A673 (cell line): ENCODE measurements at regions not wholly inside any gene's neighbourhood (a gene's known extent, or its start where the extent isn't known, plus 50 kb on each side); places are given as distances from the start of the nearest gene placed in this dataset.

Experiments
- EZH2 ChIP-seq: fragments of 200-600 bp; sonication (generic); IDR thresholded peaks from 2 replicates; pipeline ENCODE4 v1.6.1; 2017; ENCODE audit warnings: borderline replicate concordance, low read depth, mild to moderate bottlenecking, mixed read lengths, antibody characterized with exemption, low read length; ENCODE audit not compliant: poor library complexity, severe bottlenecking
- TF ChIP-seq, protein P1 (sequence below): fragments of 300-800, 200-600 bp; sonication (generic); conservative IDR thresholded peaks from 2 replicates; pipeline ENCODE4 v1.5.1; 2017; ENCODE audit warnings: low read depth, mild to moderate bottlenecking, antibody characterized with exemption, low read length, moderate library complexity, mixed read lengths

GRCh38 chr4:189530848-189531247 lies 409.8 kb upstream of the FRG1 start:
- TF ChIP-seq, protein P1, sequence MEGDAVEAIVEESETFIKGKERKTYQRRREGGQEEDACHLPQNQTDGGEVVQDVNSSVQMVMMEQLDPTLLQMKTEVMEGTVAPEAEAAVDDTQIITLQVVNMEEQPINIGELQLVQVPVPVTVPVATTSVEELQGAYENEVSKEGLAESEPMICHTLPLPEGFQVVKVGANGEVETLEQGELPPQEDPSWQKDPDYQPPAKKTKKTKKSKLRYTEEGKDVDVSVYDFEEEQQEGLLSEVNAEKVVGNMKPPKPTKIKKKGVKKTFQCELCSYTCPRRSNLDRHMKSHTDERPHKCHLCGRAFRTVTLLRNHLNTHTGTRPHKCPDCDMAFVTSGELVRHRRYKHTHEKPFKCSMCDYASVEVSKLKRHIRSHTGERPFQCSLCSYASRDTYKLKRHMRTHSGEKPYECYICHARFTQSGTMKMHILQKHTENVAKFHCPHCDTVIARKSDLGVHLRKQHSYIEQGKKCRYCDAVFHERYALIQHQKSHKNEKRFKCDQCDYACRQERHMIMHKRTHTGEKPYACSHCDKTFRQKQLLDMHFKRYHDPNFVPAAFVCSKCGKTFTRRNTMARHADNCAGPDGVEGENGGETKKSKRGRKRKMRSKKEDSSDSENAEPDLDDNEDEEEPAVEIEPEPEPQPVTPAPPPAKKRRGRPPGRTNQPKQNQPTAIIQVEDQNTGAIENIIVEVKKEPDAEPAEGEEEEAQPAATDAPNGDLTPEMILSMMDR: no peak
- TF ChIP-seq EZH2: no peak
